ENCODE measurements at regions not wholly inside any gene's neighbourhood (a gene's known extent, or its start where the extent isn't known, plus 50 kb on each side); places are given as distances from the start of the nearest gene placed in this dataset.
"Not testable (repeated sequence)": the region's sequence is repeated elsewhere in the genome, so short reads cannot be mapped to it uniquely, and the experiment has no call there.

DNA sequence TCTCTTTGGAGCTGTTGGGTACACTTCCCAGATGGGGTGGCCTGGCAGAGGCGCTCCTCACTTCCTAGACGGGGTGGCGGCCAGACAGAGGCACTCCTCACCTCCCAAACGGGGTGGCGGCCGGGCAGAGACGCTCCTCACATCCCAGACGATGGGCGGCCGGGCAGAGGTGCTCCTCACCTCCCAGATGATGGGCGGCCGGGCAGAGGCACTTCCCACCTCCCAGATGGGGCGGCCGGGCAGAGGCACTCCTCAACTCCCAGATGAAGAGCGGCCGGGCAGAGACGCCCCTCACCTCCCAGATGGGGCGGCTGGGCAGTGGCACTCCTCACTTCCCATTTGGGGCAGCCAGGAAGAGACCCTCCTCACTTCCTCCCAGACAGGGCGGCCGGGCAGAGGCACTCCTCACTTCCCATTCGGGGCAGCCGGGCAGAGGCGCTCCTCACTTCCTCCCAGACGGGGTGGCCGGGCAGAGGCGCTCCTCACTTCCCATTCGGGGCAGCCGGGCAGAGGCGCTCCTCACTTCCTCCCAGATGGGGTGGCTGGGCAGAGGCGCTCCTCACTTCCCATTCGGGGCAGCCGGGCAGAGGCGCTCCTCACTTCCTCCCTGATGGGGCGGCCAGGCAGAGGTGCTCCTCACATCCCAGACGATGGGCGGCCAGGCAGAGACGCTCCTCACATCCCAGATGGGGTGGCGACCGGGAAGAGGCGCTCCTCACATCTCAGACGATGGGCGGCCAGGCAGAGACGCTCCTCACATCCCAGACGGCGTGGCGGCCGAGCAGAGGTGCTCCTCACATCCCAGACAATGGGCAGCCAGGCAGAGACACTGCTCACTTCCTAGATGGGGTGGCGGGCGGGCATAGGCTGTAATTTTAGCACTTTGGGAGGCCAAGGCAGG lies 105.3 kb downstream of the ERMARD start:
- DNase-seq = not testable (repeated sequence)

DNA sequence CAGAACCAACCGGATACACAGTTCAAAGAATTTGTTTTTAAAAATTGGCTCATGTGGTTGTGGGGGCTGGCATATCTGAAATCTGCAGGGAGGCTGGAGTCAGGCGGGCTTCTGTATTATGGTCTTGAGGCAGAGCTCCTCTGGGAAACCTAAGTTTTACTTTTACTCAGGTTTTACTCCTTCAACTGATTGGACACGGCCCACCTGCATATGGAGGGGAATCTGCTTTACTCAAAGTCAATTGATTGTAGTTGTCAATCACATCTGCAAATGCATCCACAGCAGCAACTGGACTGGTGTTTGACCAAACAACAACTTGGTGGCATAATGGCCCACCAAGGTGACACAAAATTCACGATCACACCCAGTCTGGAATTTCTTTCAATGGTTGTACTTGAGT lies 103.4 kb downstream of the ERMARD start:
- no peak for DNase-seq

- no peak for DNase-seq
These were observed 102.8 kb downstream of the ERMARD start for GRCh38 chr6:169854083-169854725.

DNA sequence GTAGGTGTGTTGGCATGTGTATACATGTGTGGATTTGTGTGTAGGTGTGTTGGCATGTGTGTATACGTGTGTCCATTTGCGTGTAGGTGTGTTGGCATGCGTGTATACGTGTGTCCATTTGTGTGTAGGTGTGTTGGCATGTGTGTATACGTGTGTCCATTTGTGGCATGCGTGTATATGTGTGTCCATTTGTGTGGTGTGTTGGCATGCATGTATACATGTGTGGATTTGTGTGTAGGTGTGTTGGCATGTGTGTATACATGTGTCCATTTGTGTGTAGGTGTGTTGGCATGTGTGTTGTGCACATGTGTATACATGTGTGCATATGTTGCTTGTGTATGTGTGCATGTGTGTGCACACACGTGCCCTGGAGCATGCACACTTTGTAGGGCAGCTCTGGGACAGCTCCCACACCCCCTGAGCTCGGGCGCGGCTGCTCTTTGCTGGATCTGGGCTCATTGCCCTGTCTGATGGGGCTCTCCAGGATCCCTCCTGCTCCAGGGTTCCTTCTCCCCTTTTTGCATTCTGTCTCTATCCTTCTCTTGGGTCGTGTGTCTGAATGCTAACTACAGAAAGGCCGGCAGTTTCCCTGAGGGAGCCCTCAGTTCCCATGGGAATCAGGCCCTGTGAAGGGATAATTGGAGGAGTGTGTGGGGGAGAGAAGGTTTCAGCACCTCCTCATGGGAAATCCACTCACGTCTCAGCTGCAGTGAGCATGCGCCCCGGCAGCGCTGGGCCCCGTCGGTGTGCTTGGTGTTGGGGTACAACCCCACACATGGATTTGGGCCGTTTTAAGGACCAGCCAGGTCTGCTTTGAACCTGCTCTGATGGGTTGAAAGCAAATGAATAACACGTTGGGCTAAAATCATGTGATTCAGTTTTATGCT lies 102.0 kb downstream of the ERMARD start:
- DNase-seq = no peak

GRCh38 chr6:169852504-169853195 lies 101.2 kb downstream of the ERMARD start:
- DNase-seq = no peak

- DNase-seq = no peak
These were observed 100.5 kb downstream of the ERMARD start for GRCh38 chr6:169851641-169852503.

DNA sequence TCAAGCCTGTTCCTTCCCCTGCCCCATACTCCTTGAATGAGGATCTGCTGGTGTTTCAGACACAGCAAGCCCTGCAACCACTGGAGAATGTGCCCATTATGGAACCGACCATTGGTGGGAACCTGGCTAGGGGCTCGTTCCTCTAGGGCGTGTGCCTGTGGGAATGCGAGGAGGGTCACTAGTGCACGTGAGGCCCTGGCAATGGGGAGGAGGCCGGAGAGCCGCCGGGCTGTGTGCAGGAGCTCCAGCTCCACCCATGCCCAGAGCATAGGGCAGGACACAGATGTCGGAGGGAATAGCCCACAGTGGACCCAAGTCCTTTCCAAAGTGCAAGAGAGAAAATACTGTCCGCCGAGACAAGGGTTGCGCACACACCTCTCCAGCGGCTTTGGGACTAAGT lies 99.3 kb downstream of the ERMARD start:
- no peak for DNase-seq

DNA sequence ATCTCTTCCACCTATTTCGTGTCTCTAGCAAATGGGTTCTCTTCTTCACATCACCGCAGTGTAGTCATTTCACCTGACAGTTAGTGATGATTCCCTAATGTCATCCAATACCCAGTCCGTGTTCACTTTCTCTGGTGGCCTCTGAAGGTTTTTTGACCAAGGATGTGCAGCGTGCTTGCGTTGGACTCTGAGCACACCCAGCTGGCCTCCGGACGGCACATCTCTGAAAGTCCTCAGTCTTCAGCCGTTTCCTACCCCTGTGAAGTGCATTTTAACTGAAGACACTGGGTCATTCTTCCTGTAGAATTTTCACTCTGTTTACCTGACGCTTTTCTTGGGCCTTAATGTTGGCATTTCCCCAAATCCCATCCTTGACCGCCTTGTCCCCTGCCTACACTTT lies 98.7 kb downstream of the ERMARD start:
- no peak for DNase-seq

- DNase-seq = no peak
These were observed 98.0 kb downstream of the ERMARD start for GRCh38 chr6:169849396-169849795.

- no peak for DNase-seq
These were observed 97.5 kb downstream of the ERMARD start for GRCh38 chr6:169848946-169849345.

DNA sequence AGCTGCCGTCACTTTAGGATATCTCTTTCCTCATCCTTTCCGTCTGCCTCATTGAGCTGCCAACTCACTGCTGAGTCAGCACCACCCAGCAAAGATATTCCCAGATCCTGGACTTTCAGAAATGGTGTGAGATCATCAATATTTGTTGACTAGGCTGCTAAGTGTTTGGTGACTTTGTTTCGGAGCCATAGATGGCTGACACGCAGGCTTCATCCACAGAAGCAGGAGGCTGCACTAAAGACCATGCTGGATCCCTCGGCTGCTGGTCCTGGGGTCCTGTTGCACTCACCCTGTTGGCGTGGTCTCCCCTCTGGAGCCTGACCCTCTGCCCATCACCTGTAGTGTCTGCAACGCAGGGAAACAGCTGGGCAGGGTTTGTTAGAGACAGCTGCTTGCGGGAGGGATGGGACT lies 96.5 kb downstream of the ERMARD start:
- no peak for DNase-seq

DNA sequence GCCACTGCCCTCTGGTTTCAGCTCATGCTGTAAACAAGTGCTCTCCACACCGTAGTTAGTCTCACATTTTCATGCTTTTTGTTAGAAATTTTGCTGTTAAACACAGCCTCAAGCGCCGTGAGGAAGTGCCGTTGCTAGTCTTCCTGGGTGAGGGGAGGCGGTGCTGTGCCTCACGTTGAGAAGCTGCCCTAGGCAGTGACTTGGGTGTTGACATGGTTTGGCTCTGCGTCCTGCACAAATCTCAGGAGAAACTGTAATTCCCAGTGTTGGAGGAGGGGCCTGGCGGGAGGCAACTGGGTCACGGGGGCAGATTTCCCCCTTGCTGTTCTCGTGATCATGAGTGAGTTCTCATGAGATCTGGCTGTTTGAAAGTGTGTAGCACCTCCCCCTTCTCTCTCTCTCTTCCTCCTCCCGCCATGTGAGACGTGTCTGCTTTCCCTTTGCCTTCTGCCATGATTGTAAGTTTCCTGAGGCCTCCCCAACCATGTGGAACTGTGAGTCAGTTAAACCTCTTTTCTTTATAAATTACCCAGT lies 95.8 kb downstream of the ERMARD start:
- no peak for DNase-seq

DNA sequence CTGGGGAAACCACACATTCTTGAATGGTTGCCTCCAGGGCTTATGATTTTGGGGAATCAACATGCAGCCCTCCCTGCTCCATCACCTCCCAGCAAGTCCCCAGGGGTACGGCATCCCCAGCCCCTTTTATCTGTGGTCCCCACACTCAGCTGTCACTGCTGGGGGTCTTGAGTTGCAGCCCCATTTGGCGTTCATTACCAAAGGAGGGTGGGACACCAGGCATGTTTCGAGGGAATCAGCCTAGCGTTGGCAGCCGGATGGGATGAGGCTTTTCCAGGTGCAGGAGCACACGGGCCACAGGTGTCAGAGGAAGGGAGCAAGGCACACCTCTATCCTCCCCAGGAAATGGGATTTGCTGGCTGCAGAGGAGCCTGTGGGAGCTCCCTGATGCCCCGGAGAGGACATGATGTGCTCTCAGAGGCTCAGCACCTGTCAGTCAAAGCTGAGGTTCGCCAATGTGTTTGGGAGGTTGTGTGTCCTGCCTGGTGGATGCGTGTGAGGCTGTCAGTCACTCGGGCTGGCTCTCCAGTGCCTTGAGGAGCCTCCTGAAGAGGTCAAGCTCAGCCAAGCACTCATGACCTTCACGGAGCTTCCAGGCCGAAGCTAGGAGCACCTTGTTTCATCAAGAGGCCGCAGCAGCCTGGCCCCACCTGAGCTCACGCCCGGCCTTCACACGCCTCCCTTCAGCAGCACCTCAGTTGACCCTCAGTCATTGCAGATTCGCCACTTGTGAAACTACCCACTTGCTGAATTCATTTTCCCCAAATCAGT lies 95.0 kb downstream of the ERMARD start:
- DNase-seq = no peak

- DNase-seq = no peak
These were observed 94.2 kb downstream of the ERMARD start for GRCh38 chr6:169845426-169846285.

DNA sequence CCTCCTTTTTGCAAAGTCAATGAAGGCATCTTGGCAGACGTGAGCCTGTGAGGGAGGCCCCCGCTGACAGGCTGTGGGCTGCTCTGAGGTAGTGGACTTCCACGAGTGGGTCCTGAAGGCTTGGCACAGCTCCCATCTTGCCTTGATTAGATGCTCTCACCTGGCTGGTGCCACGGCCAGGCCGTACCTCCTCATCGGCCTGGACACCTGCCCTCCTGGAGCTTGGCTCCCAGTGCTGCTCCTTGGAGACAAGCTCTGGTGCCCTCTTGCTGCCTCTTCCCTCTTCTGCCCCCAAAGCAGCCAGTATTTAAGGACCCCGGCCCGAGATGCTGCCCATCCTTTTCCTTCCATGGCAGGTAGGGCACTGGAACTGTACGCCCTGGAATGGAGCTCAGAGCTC lies 93.5 kb downstream of the ERMARD start:
- no peak for DNase-seq

- no peak for DNase-seq
These were observed 92.6 kb downstream of the ERMARD start for GRCh38 chr6:169843991-169844390.

GRCh38 chr6:169843110-169843509 lies 91.7 kb downstream of the ERMARD start:
- no peak for DNase-seq

DNA sequence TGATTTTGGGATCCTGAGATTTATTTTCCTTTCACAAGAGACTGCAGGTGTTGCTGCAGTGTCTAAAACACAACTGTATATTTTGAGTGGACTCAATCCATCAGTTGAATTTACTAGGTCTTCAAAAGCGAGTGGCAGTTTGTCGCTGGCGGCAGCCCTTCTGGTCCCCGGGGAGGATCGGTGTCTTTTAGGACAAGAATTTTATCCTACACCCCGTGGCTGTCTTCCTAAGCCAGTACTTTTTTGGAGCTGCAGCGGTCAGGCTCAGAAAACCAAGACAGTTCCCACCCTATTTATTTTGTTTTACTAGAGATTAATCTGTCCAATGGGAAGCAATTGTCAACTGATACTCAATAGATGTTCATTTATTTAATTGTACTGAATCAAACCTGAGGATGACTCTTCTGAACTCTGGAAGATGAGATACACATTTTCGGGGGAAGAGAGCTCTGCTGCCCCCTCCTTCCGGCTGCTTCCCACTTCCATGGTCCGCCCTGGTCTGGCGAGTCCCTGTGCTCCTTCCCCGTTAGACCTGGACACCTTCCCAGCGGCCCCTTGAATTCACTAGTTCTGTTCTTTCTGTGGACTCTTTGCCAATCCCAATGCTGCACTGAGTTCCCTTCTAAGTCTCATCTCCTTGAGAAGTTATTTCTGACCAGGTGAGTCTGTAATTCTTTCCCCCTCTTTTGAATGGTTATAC lies 90.6 kb downstream of the ERMARD start:
- DNase-seq = no peak

DNA sequence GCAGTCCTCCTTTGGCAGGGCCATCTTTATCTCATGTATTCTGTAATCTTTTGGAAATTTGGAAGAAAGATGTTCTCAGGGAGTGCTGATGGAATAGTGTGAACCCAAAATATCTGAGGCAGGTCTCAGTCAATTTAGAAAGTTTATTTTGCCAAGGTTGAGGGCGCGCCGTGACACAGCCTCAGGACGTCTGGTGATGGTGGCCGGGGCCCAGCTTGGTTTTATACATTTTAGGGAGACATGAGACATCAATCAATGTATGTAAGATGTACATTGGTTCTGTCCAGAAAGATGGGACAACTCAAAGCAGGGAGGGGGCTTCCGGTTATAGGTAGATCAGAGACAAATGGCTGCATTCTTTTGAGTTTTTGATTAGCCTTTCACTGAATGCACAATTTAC lies 89.8 kb downstream of the ERMARD start:
- DNase-seq = no peak

All from T1000 (cell line).